Liver (tissue), 8 donors: ENCODE measurements at regions not wholly inside any gene's neighbourhood (a gene's known extent, or its start where the extent isn't known, plus 50 kb on each side); places are given as distances from the start of the nearest gene placed in this dataset.

Experiments
- DNase-seq: peaks from one replicate; pipeline ENCODE4 v3.0.0-alpha.2; 2017; ENCODE audit warnings: low spot score
- H3K27ac ChIP-seq, 2 donors: one replicate each; pipeline ENCODE4 v1.7.0; 2013; ENCODE audit warnings: inconsistent platforms in 2 of 2, low read length in 2 of 2, control low read depth in 1 of 2, low read depth in 1 of 2, mild to moderate bottlenecking in 1 of 2
- H3K27me3 ChIP-seq, 4 donors: one replicate each; pipeline versions ENCODE4 v1.6.1 to v1.7.0; 2013; ENCODE audit warnings: low read length in 3 of 4, inconsistent platforms in 1 of 4, mild to moderate bottlenecking in 1 of 4, moderate library complexity in 1 of 4; ENCODE audit not compliant: control insufficient read depth in 4 of 4, insufficient read depth in 4 of 4
- H3K36me3 ChIP-seq, 4 donors: one replicate each; pipeline versions ENCODE4 v1.6.1 to v1.7.0; 2013; ENCODE audit warnings: low read length in 3 of 4, mild to moderate bottlenecking in 3 of 4, low read depth in 1 of 4, moderate library complexity in 1 of 4; ENCODE audit not compliant: control insufficient read depth in 4 of 4, insufficient read depth in 3 of 4
- H3K4me1 ChIP-seq, 4 donors: one replicate each; pipeline versions ENCODE4 v1.6.1 to v1.7.0; 2013; ENCODE audit warnings: low read length in 3 of 4, mild to moderate bottlenecking in 3 of 4, moderate library complexity in 1 of 4; ENCODE audit not compliant: control insufficient read depth in 4 of 4, insufficient read depth in 4 of 4
- H3K4me3 ChIP-seq, 3 donors: one replicate each; pipeline versions ENCODE4 v1.6.1 to v1.7.0; 2013; ENCODE audit warnings: low read length in 3 of 3, control low read depth in 1 of 3, low read depth in 1 of 3, mild to moderate bottlenecking in 1 of 3
- H3K9ac ChIP-seq, 2 donors: one replicate each; pipeline ENCODE4 v1.7.0; 2013; ENCODE audit warnings: low read length in 2 of 2, mild to moderate bottlenecking in 2 of 2, moderate library complexity in 2 of 2, control low read depth in 1 of 2, low read depth in 1 of 2
- H3K9me3 ChIP-seq, 4 donors: one replicate each; pipeline versions ENCODE4 v1.6.1 to v1.7.0; 2013; ENCODE audit warnings: low read length in 3 of 4; ENCODE audit not compliant: control insufficient read depth in 4 of 4
- EGR1 ChIP-seq, 2 donors: IDR thresholded peaks; 2 replicates each; pipeline ENCODE4 v1.6.1; 2016 to 2018; ENCODE audit warnings: antibody characterized with exemption in 2 of 2, low read depth in 2 of 2
- FOXA1 ChIP-seq: IDR thresholded peaks from 2 replicates; pipeline ENCODE4 v1.6.1; 2016; ENCODE audit warnings: antibody characterized with exemption
- FOXA2 ChIP-seq: IDR thresholded peaks from 2 replicates; pipeline ENCODE4 v1.6.1; 2016; ENCODE audit warnings: antibody characterized with exemption
- GABPA ChIP-seq, 2 donors: IDR thresholded peaks in 1 of 2; conservative IDR thresholded peaks in 1 of 2; 2 replicates each; pipeline ENCODE4 v1.6.1; 2016; ENCODE audit warnings: antibody characterized with exemption in 2 of 2, mild to moderate bottlenecking in 1 of 2, moderate library complexity in 1 of 2
- HNF4A ChIP-seq, 2 donors: conservative IDR thresholded peaks; 2 replicates each; pipeline ENCODE4 v1.6.1; 2016; ENCODE audit warnings: antibody characterized with exemption in 2 of 2, mild to moderate bottlenecking in 2 of 2
- HNF4G ChIP-seq: IDR thresholded peaks from 2 replicates; pipeline ENCODE4 v1.6.1; 2016; ENCODE audit warnings: antibody characterized with exemption
- JUND ChIP-seq, 2 donors: IDR thresholded peaks; 2 replicates each; pipeline ENCODE4 v1.6.1; 2016; ENCODE audit warnings: antibody characterized with exemption in 2 of 2
- NR2F2 ChIP-seq: IDR thresholded peaks from 2 replicates; pipeline ENCODE4 v1.6.1; 2016; ENCODE audit warnings: antibody characterized with exemption
- RAD21 ChIP-seq, 2 donors: IDR thresholded peaks; 2 replicates each; pipeline ENCODE4 v1.6.1; 2016; ENCODE audit warnings: antibody characterized with exemption in 2 of 2, mild to moderate bottlenecking in 2 of 2
- SP1 ChIP-seq: IDR thresholded peaks from 2 replicates; pipeline ENCODE4 v1.6.1; 2018; ENCODE audit warnings: antibody characterized with exemption, mild to moderate bottlenecking
- TAF1 ChIP-seq: conservative IDR thresholded peaks from 2 replicates; pipeline ENCODE4 v1.6.1; 2016; ENCODE audit warnings: antibody characterized with exemption, mild to moderate bottlenecking
- YY1 ChIP-seq: IDR thresholded peaks from 2 replicates; pipeline ENCODE4 v1.6.1; 2016; ENCODE audit warnings: antibody characterized with exemption, mild to moderate bottlenecking
- WGBS: extraction: QIAGEN DNeasy Blood & Tissue Kit; methylation state at CpG from one replicate; pipeline ENCODE4 v1.1.7; 2013; 5-methylcytosine and 5-hydroxymethylcytosine counted together
- TF ChIP-seq, protein P1 (sequence below): IDR thresholded peaks from 2 replicates; pipeline ENCODE4 v1.6.1; 2016; ENCODE audit warnings: antibody characterized with exemption, mild to moderate bottlenecking
- TF ChIP-seq, protein P2 (sequence below): fragments of 150-350 bp; IDR thresholded peaks from 2 replicates; pipeline ENCODE4 v1.5.1; 2017; ENCODE audit warnings: improper control_type of control experiment, low read depth, low read length; ENCODE audit not compliant: missing input control
- TF ChIP-seq, protein P3 (sequence below): IDR thresholded peaks from 2 replicates; pipeline ENCODE4 v1.6.1; 2016; ENCODE audit warnings: antibody characterized with exemption
- TF ChIP-seq, protein P4 (sequence below): IDR thresholded peaks from 2 replicates; pipeline ENCODE4 v1.6.1; 2016; ENCODE audit warnings: antibody characterized with exemption
- donor health status: healthy.
- donor health status: healthy.
- donor health status: healthy.
- donor health status: healthy.
- donor health status: healthy.

- H3K36me3 ChIP-seq, result no peaks in the 10 kb centered on the region
- no peaks in the 10 kb centered on the region for H3K27me3 ChIP-seq
- H3K27ac ChIP-seq, result no peak overlapping the region
- no peak for DNase-seq
- H3K4me1 ChIP-seq, result no peaks in the 10 kb centered on the region
- no peaks in the 10 kb centered on the region for H3K9me3 ChIP-seq
- no peak overlapping the region for H3K4me3 ChIP-seq
- WGBS, result 94% methylated on average over 1 of the region's 1 CpG
- no peak overlapping the region for H3K9ac ChIP-seq
- TF ChIP-seq SP1 (no peak), HNF4A (conservative IDR thresholded peaks at IDR 0.05) (no peak), FOXA1 (no peak), FOXA2 (no peak), NR2F2 (no peak), JUND (IDR thresholded peaks at IDR 0.05) (no peak), RAD21 (IDR thresholded peaks at IDR 0.05) (no peak), GABPA (IDR thresholded peaks at IDR 0.05 in 1 of 2, conservative IDR thresholded peaks at IDR 0.05 in 1 of 2) (no peak), TAF1 (no peak), YY1 (no peak), HNF4G (no peak), EGR1 (IDR thresholded peaks at IDR 0.05; ENCODE audit: low read depth in 2 of 2) (no peak)
- TF ChIP-seq, protein P1, sequence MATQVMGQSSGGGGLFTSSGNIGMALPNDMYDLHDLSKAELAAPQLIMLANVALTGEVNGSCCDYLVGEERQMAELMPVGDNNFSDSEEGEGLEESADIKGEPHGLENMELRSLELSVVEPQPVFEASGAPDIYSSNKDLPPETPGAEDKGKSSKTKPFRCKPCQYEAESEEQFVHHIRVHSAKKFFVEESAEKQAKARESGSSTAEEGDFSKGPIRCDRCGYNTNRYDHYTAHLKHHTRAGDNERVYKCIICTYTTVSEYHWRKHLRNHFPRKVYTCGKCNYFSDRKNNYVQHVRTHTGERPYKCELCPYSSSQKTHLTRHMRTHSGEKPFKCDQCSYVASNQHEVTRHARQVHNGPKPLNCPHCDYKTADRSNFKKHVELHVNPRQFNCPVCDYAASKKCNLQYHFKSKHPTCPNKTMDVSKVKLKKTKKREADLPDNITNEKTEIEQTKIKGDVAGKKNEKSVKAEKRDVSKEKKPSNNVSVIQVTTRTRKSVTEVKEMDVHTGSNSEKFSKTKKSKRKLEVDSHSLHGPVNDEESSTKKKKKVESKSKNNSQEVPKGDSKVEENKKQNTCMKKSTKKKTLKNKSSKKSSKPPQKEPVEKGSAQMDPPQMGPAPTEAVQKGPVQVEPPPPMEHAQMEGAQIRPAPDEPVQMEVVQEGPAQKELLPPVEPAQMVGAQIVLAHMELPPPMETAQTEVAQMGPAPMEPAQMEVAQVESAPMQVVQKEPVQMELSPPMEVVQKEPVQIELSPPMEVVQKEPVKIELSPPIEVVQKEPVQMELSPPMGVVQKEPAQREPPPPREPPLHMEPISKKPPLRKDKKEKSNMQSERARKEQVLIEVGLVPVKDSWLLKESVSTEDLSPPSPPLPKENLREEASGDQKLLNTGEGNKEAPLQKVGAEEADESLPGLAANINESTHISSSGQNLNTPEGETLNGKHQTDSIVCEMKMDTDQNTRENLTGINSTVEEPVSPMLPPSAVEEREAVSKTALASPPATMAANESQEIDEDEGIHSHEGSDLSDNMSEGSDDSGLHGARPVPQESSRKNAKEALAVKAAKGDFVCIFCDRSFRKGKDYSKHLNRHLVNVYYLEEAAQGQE, result no peak
- TF ChIP-seq, protein P2, sequence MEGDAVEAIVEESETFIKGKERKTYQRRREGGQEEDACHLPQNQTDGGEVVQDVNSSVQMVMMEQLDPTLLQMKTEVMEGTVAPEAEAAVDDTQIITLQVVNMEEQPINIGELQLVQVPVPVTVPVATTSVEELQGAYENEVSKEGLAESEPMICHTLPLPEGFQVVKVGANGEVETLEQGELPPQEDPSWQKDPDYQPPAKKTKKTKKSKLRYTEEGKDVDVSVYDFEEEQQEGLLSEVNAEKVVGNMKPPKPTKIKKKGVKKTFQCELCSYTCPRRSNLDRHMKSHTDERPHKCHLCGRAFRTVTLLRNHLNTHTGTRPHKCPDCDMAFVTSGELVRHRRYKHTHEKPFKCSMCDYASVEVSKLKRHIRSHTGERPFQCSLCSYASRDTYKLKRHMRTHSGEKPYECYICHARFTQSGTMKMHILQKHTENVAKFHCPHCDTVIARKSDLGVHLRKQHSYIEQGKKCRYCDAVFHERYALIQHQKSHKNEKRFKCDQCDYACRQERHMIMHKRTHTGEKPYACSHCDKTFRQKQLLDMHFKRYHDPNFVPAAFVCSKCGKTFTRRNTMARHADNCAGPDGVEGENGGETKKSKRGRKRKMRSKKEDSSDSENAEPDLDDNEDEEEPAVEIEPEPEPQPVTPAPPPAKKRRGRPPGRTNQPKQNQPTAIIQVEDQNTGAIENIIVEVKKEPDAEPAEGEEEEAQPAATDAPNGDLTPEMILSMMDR, result no peak
- TF ChIP-seq, protein P3, sequence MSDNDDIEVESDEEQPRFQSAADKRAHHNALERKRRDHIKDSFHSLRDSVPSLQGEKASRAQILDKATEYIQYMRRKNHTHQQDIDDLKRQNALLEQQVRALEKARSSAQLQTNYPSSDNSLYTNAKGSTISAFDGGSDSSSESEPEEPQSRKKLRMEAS, result no peak
- TF ChIP-seq, protein P4, sequence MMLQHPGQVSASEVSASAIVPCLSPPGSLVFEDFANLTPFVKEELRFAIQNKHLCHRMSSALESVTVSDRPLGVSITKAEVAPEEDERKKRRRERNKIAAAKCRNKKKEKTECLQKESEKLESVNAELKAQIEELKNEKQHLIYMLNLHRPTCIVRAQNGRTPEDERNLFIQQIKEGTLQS, result no peak
Observed at GRCh38 chr15:56856934-56857333, 61.5 kb upstream of the TCF12 start.

- Histone ChIP-seq H3K27me3 (no peaks in the 10 kb centered on the region), H3K27ac (no peak overlapping the region), H3K9ac (no peak overlapping the region), H3K4me1 (no peaks in the 10 kb centered on the region), H3K4me3 (no peak overlapping the region), H3K36me3 (no peaks in the 10 kb centered on the region), H3K9me3 (no peaks in the 10 kb centered on the region)
- no peak for DNase-seq
- TF ChIP-seq HNF4A (conservative IDR thresholded peaks at IDR 0.05) (no peak), GABPA (IDR thresholded peaks at IDR 0.05 in 1 of 2, conservative IDR thresholded peaks at IDR 0.05 in 1 of 2) (no peak), NR2F2 (no peak)
- TF ChIP-seq, protein P1, result no peak
- TF ChIP-seq, protein P2, result no peak
Observed at GRCh38 chr15:56844892-56845291, 73.6 kb upstream of the TCF12 start.
